ENCODE measurements at regions not wholly inside any gene's neighbourhood (a gene's known extent, or its start where the extent isn't known, plus 50 kb on each side); places are given as distances from the start of the nearest gene placed in this dataset.

GRCh38 chr14:65329911-65330310 lies 82.6 kb upstream of the FUT8 start:
- no peak for DNase-seq

DNA sequence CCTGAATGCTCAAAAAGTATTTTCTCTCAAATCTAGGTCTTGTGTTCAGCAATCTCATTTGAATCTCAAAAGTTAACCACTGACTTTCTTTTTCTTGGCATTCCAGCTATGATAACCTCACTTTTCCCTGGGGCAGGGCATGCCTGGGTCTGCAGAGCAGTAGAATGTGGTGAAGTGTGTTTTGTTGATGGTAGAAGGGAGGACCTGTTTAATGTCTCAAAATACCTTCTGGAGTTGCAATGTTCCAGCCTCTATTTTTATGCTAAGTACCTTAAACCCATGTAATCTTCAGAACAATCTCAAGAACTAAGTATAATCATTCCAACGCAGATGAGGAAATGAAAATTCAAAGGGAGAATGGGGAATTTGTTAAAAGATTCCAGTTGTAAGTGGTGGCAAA lies 82.1 kb upstream of the FUT8 start:
- no peak for DNase-seq

DNA sequence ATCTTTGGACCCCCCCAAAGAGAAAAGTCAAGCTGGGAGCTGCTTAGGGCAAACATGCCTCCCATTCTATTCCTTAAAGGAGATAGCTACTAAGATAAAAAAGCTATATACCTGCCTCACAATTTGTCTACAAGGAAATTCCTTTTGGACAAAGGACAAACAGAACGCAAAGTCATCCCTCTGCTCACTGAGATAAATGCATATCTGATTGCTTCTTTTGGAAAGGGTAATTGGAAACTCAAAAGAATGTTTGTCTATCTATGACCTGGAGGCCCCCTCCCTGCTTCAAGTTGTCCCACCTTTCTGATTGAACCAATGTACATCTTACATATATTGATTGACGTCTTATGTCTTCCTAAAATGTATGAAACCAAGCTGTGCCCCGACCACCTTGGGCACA lies 80.9 kb upstream of the FUT8 start:
- DNase-seq = no peak

DNA sequence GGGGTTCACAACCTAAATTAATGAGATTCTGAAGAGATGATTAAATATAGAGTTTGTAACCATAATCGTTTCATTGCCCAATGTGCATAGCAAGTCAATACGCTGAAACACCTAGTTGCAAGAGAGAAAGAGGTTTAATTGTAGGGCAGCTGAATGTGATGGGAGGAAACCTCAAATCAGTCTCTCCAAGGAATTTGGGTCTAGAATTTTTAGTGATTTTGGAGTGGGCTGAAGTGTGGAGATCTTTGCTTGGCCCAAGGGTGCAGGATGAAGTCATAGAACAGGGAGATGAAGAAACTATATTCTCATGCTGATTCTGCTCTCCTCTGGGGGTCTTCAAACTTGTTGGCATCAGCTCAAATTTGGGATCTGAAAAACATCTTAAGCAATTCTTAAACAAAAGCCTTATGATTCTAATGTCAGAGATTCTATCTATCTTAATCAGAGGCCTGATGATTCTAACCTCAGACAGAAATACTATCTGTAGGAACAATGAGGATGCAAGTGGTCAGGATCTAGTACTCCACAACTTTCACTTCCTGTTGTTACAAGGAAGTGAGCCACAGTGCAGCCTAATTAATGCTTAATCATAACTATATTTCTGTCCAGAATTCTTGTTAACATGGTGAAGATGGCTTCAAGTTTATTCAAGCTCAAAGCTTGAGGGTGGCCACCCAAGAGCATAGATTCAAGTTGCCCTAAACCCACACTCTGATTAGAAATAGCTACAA lies 80.2 kb upstream of the FUT8 start:
- DNase-seq = no peak

GRCh38 chr14:65333943-65334687 lies 78.4 kb upstream of the FUT8 start:
- DNase-seq = no peak

- DNase-seq = no peak
Measured at GRCh38 chr14:65334765-65335410, 77.6 kb upstream of the FUT8 start.

DNA sequence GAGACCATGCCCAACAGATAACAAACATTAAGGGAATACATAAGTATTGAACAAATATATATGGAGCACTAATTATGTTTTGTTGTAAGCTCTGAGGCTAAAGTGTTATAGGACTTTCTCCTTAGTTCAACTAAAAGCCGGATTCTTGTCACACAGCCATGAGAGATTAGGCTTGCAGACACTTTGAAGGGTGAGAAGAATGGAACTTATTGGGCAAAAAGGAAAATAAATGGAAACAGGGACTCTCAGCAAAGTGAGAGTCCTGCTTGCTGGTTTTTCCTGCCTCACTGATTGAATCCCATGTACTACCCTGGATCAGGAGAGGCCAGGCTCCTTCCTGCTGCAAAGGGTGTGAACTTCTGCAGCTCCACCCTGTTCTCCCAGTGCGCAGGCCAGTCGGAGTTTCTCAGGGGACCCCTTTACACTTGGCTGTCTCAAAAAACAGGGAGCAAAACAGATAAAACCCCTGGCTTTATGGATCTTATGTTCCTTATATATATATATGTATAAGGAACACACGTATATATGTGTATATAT lies 77.1 kb upstream of the FUT8 start:
- no peak for DNase-seq

DNA sequence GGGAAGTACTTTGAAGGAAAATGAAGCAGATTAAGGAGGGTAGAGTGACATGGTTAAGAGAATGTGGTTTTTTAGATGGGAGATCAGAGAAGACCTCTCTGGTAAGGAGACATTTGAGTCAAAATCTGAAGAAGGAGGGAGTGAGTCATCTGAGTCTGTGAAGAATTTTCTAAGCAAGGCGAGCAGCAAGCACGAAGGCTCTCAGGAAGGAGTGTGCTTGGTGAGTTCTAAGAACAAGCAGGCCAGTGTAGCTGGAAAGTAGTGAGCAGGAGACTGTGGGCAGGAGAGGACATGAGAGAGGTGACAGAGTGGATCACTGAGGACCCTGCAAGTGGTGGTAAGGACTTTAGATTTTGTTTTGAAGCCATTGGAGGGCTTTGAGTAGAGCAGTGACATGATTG lies 76.3 kb upstream of the FUT8 start:
- DNase-seq = no peak

DNA sequence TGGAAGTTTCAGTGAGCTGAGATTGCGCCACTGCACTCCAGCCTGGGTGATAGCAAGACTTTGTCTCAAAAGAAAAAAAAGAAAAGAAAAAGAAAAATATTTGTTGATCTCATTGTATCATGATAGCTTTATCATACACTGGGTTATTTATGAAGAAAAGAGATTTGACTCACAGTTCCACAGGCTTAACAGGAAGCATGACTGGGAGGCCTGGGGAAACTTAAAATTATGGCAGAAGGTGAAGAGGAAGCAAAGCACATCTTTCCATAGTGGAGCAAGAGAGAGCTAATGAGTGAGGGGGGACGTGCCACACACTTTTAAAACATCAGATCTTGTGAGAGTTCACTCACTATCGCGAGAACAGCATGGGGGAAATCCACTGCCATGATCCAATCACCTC lies 72.7 kb upstream of the FUT8 start:
- no peak for DNase-seq

DNA sequence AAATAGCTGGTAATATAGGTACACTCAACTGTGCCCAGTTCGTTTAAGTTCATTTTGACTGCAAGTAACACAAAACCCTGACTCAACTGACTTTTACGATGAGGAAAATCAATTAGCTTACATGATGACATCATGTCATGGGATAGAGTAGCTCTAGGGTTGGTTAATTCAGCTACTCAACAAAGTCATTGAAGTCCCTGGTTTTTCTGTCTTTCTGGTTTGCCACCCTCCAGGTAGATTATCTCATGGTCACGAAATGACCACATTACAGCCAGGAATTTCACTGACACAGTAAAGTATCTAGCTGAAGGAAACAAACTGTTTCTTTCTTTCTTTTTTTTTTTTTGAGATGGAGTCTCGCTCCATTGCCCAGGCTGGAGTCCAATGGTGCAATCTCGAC lies 68.5 kb upstream of the FUT8 start:
- DNase-seq = no peak

DNA sequence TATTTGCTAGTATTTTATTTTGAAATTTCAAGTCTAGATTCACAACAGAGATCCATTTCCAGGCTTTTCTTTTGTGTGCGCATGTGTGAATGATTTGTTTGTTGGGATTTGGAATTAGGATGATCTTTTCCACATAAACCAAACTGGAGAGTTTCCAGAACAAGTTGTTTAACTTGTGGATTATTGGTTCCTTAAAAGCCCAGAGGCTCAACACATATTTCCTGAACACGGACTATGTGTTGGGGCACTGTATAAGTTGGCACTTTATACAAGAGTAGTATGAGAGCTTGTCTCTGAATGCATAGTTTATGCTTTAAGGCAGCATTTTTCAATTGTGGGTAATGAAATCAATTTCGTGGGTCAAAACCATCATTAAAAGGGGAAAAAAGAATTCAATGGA lies 67.3 kb upstream of the FUT8 start:
- DNase-seq = no peak

- DNase-seq = no peak
Measured at GRCh38 chr14:65346474-65346873, 66.1 kb upstream of the FUT8 start.

GRCh38 chr14:65346895-65347294 lies 65.6 kb upstream of the FUT8 start:
- no peak for DNase-seq

DNA sequence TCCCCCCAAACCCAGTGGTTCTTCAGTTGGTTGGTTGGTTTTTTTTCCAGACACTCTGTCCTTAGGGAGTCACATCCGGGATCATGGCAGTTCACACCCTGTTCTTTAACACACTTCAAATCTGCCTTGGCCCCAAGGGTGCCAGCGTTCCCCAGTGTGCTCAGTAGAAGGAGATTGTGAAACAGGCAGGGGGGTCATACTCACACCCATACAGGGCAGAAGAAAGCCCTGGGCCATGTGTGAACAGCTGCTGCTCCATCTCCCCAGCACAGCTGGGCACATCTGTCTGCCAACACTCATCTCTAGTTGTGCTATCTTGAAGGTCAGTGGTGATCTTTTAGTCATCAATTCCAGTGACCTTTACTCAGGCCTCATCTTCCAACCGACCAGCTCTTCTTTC lies 64.4 kb upstream of the FUT8 start:
- no peak for DNase-seq

DNA sequence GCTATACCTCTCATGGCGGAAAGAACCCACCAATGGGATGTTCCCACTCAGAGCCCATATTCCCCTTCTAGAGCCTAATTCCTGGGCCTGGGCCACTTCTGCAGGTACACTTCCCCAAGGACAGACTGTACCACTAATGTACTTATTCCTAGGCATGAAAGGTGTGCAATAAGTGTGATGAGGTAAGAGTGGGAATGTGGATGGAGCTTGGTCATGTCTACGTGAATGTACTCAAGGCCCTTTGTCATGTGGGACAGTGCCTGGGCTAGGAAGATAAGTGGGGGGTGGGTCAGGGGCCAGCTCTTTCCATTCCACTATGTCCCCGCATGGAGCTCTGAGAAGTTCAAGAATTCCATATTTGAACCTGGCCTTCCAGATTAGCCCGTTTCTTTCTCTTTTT lies 63.4 kb upstream of the FUT8 start:
- DNase-seq = no peak

- no peak for DNase-seq
Measured at GRCh38 chr14:65351493-65352194, 60.9 kb upstream of the FUT8 start.

- no peak for DNase-seq
Measured at GRCh38 chr14:65352964-65353530, 59.5 kb upstream of the FUT8 start.

- DNase-seq = no peak
Measured at GRCh38 chr14:65354131-65354530, 58.4 kb upstream of the FUT8 start.

GRCh38 chr14:65354715-65355114 lies 57.8 kb upstream of the FUT8 start:
- DNase-seq = no peak

DNA sequence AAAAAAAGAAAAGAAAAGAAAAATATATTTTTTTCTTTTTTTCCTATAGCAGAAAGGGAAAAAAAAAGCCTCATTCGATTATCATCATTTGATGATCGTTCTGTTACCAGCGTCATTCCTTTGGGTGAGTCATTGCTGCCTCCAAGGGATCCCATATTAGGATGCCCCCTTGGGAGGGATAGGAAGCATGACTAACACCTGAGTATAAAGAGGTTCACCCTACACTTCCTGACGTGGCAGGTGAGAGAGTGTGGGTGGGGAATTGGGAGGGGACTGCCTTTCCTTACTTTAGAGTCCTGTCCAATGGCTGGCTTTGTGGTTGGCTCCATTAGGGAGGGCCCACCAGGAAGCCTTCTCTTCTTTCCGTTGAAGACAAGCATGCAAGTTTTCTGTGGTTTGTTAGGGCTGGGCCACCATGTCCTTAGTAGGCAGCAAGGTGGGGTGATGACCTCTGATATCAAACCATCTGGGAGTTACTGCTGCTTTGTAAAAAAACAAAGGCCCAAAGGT lies 56.1 kb upstream of the FUT8 start:
- DNase-seq = no peak

- no peak for DNase-seq
Measured at GRCh38 chr14:65357113-65357512, 55.4 kb upstream of the FUT8 start.

DNA sequence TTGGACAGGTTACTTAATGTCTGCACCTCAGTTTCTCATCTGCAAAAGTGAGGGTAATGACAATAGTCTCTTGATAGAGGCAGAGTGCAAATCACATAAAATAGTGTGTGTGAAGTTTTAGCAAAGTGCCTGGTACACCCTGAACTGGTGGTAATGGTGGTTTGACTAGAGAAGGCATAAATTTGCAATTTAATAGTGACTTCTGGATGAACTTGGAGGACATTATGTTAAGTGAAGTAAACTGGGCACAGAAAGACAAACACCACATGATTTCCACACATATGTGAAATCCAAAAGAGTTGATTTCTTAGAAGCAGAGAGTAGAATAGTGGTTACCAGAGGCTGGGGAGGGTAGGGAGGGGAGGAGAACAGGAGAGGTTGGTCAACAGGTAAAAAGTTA lies 54.8 kb upstream of the FUT8 start:
- DNase-seq = no peak

DNA sequence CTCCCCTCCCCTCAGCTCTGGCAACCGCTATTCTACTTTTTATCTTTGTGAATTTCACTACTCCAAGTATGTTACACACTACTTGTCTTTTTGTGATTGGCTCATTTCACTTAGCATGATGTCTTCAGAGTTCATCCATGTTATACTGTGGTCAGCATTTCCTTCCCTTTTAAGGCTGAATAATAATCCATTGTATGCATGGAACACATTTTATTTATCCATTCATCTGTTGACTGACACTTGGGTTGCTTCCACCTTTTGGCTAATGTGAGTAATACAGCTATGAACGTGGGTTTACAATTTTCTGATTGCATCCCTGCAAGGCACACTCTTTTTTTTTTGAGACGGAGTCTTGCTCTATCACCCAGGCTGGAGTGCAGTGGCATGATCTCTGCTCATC lies 53.0 kb upstream of the FUT8 start:
- no peak for DNase-seq

Measured in NCI-H1417 treated with DMSO at 0.1 percent for 48 hours (cell line).